Fibroblast of skin of right quadriceps (primary cell): ENCODE measurements at regions not wholly inside any gene's neighbourhood (a gene's known extent, or its start where the extent isn't known, plus 50 kb on each side); places are given as distances from the start of the nearest gene placed in this dataset.
"Not testable (repeated sequence)": the region's sequence is repeated elsewhere in the genome, so short reads cannot be mapped to it uniquely, and the experiment has no call there.

Experiments
- DNase-seq: peaks from one replicate; pipeline ENCODE4 v3.0.0-alpha.2; 2013

DNA sequence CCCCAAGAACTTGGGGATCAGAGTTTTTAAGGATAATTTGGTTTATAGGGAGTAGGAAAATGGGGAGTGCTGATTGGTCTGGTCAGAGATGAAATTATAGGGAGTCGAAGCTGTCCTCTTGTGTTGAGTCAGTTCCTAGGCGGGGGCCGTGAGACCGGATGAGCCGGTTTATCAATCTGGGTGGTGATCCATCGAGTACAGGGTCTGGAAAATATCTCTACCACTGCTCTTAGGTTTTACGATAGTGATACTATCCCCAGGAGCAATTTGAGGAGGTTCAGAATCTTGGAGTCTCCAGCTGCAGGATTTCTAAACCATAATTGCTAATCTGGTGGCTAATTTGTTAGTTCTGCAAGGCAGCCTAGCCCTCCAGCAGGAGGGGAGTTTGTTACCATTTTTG is 403.4 kb downstream of the CDH11 start:
- no peak for DNase-seq

DNA sequence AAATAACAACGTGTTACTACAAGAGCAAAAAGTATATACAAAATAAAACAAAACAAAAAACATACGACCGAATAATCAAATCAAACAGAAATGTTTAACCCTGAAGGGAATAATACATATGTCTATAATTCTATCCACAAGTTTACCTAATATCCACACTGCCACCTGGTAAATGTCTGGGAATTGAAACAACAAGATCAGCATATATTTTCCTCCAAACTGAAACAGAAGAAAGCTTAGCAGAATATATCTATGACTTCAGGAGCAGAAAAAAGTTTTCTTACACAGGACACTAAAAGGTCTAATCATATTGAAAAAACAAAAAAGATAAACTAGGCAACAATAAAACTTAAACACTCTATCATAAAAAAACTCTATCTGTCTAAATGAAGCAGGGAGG is 404.0 kb downstream of the CDH11 start:
- DNase-seq: no peak

DNA sequence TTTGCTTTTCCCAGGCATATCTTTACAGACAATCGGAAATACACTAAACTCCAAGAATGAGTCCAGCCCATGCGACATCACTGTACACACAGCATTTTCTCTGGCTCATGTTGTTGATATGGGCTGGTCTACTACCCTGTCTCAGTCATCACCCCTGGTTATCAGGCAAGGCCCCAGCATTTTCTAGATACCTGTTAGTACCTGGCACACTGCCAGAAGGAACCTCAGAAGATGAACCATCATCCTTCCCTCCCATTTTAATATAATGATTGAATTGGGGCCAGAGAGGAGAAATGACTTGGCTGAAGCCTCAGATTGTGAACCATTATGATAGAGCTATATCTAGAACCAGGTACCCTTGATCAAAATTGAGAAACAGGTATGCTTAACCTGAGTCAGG is 406.2 kb downstream of the CDH11 start:
- DNase-seq: no peak

DNA sequence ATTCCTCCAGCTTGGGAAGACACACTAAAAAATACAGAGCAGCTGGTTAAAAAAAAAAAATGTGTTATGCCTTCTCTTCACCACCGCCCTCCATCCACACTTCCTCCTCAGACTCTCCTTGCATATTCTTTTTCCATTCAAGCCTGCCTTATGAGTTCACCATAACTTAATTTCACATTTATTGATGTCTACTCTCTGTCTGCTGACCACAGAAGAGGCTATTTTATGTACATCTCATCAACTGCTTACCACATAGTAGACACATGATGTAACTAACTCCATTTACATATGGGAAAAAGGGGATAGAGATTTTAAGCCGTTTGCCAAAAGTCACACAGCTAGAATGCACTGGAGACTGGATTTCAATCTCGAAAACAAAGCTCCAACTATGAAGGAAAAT is 409.8 kb downstream of the CDH11 start:
- DNase-seq: peak; percentile 83

DNA sequence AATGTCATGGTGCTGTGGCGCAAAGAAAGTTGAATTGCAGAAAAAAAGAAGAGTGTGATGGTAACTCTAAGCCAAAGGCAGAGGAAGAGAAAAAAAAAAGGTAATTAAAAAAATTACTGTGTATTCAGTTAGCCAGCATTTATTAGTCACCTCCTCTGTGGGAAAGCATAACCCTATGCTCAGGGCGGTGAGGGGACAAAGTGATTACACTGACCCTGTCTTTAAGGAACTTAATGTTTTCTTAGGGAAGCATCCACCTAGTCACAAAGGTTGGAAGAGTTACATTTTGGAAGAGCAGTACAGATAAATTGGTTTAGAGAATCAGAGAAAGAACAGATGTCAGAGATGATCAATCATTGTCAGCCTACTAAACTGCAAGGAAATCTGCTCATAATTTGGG is 410.3 kb downstream of the CDH11 start:
- DNase-seq: no peak

DNA sequence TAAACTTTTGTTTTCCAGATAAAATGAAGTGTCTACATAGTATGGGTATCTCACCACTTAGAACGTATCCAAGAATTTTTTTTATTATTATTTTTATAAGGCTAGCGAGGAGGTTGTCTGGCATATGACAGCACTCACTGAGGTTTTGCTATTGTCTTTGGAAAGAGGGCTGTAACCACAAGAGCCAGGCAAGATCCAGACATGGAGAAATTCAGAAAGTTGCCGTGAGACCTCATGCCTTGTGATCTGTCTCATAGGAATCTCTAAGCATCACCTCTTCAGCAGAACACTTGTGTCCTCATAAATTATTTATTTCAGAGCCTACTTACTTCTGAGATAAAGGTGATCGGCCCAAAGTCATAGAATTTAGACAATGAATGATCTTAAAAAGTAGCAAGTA is 410.8 kb downstream of the CDH11 start:
- peak; percentile 88 for DNase-seq

DNA sequence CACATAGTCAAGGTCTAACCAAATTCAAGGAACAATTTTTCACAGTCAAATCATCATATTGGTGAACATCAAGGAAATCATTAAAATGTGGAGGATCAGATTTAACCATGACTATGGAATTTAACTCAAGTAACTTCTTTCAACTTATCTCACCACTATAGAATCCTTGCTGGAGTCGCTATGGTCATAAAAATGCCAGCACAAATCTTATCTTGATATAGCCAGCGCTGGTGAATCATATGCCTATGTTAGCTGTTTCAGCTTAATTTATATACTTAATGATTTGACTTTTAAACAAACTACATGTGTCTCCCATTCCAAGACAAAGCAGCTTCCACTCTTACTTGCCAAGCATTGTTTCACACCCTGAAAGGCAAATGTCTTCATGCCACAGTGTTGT is 416.4 kb downstream of the CDH11 start:
- DNase-seq: peak; percentile 97

DNA sequence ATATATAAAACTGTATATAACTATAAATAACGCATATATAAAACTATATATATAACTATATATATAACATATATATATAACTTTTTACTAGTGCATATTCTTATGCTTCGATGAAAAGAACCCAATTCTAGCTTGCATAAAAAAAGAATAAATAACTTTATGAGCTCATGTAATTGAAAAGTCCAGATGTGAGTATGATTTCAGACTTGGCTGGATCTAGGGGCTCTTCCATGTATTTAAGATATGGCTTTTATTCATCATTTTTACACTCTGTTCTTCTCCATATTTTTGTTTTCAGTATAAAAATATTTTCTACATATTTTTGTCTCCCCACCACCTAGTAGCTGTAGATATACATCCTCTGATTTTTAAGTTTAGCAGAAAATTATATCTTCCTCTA is 417.5 kb downstream of the CDH11 start:
- DNase-seq: no peak

DNA sequence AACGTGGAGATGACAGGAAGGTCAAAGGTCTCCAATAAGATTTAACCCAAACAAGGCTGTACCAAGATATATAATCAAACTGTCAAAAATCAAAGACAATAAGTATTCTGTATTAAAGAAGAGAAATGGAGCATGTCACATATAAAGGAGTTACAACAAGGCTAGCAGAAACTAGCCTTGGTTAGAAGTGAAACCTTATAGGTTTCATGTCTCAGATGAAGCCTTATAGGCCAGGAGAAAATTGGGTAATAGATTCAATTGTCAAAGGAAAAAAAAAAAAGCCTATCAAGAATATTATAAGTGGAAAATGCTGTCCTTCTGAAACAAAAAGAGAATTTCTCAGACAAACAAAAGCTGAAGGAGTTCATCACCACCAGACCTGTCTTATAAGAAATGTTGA is 419.4 kb downstream of the CDH11 start:
- DNase-seq: no peak

DNA sequence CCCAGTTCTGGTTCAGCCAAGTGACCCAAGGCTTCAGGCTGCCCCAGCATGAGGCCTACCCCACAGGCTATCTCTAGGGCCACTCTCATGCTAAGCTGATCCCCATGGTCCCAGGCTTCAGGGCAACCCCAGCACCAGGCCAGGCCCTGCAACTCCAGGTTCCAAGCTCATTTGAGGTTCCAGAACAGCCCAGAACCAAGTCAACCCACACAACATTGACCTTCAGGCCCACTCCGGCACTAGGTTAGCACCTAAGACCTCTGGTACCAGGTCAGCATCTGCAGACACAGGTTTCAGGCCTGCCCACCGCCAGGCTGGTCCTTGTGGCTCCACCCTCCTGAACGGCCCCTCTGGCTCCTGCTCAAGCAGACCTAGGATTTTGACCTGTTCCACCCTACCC is 421.2 kb downstream of the CDH11 start:
- DNase-seq: no peak

DNA sequence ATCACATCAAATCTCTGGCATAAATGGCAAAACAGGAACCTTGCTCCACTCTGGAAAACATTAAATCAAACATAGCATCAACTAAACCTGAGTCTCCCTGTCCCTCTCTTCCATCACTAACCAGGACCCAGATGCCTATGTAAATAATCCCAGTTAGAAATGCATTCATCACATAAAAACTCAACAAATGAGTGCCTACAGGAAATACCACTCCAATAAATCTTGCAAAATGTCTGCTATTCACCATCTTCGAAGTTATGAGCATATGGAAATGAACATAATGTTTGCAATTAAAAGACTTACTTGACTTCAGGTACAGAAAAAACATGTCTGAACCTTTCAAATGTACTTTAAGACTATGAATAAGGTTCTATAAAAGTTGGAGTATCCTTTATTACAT is 425.0 kb downstream of the CDH11 start:
- DNase-seq: peak; percentile 53

DNA sequence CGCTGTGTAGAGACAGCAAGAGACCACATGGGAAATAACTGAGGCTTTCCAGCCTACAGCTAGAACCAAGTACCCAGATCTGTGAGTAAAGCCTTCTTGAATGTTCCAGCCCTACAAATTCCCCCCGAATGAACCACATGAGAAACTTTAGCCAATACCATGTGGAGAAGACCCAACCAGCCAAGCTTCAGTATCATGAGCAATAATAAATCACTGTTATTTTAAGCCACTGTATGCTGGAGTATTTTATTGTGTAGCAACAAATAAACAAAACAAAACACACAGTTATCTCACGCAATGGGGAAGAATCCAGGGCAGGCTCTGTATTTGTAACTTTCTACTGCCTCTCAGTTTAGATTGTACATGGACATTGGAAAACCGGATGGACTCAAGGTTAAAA is 426.2 kb downstream of the CDH11 start:
- no peak for DNase-seq

DNA sequence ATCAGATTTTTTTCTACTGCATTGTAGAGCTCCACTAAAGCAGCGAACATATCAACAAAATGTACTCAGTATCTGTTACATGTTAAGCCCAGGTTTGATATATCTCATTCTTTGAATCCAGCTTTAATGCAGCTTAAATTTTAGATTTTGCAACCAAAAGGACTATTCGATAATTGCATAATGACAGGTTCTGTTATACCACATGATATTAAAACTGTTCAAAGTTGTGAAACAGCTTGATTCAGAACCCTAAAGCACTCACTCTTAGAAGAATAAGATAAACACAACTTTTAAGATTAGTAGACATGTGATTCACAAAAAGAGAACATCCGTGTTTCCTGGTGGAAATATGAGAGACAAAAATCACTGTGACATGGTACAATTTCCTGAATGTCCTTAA is 427.9 kb downstream of the CDH11 start:
- DNase-seq: peak; percentile 20

DNA sequence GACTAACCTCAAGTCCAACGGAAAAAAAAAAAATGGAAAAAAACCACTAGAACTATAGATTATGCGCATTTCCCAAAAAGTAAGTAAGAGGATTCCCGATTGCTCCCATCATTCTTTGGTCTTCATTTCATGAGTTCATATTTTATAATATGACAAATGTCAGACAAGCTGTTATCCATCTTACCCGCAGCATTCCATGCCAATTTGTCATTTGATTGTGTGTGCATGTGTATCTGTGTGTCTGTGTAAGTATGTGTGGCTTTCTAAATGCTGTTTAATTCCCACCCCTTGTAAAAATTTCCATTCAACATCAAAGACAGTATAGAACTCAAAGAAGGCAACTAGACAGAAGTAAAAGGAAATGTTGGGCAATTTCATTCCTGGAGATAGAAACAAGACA is 434.1 kb downstream of the CDH11 start:
- peak; percentile 34 for DNase-seq

DNA sequence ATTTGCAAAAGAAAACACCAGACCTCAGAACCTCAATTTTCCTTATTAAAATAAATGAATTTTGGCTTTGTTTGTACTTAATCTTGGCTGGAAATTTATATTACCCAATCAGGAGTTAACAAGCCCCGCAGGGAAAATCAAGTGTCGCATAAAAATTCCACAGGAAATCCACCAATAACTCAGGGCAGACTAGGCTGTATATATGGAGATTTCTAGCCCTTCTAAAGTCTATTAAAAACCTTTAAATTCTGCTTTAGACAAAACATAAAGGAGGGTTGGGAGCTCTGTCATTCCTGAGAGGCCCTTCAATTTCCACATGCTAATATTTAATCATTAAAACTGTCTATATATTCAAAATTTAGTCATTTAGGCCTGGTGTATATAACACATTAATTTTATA is 434.7 kb downstream of the CDH11 start:
- DNase-seq: peak; percentile 10

DNA sequence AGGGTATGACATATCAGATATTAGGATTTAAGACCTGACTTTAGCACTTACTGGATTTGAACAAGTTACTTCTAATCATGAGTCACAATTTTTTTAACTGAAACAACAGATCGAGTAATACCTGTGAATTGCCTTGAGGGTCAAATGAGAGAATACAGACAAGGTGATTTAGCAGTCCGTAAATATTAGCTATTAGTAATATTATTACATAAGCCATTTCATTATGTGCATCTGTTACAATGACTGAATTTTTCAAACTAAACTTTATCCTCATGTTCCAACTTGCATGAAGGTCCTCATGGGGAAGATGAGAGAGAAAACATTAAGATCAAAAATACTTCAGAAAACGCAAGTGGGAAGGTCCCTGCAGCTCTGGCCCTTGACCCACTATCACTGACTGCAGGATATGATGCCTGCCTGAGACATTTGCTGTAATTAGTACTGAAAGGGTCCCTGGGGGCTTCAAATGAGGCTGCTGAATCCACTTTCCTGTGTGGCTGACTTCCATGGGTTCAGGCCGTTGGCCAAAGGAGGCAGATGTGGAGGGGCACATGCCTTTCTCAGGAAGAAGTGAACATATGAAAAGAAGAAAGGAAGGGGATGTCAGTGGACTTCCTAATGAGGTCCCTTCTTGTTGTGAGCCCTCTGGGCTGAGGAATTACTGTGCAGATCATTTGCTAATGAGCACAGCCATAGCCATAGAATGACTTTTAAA is 441.7 kb downstream of the CDH11 start:
- DNase-seq: no peak

DNA sequence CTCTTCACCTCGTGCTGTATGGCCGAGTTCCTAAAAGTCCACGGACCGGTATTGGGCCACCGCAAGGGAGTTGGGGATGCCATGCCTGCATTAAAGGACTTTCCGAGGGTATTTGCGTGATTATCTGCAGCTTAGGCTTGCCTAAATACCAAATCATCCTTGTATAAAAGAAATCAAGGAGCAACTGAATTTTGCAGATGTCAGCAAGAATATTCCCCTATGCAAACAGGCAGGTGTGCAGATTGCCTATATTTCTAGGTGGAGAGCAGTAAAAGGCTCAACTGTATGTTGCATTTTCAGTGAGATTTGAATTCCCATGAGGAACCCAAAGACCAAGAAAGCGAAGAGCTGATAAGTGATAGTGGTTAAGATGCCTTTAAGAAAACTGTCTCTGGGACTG is 452.3 kb downstream of the CDH11 start:
- no peak for DNase-seq

DNA sequence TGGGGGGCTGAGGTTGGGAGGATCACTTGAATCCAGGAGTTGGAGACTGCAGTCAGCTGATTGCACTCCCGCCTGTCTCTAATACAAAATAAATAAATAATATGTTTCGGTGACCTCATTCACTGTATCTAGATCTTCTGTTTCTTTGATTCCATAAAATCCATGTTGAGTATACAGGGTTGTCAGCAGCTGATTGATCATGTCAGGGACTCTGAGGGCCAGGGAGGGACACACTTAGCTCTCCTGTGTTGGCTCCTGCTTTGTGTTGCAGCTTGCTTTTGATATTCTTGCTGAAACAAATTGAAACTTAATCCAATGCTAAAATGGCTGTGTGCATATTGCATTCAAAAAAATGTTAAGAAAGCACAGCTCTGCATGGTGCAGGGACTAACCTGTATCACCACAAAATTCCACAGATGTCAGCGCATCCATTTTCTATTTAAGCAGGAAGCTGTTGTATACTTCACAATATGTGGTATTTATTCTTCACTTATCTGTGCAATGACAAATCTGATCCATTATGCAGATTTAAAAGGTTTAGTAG is 454.5 kb downstream of the CDH11 start:
- DNase-seq: no peak

DNA sequence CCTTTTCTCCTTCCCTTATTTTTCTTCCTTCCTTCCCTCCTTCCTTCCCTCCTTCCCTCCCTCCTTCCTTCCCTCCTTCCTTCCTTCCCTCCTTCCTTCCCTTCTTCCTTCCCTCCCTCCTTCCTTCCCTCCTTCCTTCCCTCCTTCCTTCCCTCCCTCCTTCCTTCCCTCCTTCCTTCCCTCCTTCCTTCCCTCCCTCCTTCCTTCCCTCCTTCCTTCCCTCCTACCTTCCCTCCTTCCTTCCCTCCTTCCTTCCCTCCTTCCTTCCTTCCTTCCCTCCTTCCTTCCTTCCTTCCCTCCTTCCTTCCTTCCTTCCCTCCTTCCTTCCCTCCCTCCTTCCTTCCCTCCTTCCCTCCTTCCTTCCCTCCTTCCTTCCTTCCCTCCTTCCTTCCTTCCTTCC is 459.6 kb downstream of the CDH11 start:
- DNase-seq: not testable (repeated sequence)

DNA sequence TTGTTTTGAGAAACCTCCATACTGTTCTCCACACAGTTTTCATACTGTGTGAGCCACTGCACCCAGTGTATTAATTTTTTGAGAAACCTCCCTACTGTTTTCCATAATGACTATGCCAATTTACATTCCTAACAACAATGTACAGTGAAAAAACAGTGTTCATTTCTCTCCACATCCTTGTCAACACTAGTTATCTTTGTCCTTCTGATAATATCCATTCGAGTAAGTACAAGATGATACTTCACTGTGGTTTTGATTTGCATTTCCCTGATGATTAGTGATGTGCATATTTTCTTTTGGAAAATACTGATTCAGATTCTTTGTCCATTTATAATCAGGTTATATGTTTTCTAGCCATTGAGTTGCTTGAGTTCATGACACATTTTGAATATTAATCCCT is 462.0 kb downstream of the CDH11 start:
- DNase-seq: peak; percentile 7

DNA sequence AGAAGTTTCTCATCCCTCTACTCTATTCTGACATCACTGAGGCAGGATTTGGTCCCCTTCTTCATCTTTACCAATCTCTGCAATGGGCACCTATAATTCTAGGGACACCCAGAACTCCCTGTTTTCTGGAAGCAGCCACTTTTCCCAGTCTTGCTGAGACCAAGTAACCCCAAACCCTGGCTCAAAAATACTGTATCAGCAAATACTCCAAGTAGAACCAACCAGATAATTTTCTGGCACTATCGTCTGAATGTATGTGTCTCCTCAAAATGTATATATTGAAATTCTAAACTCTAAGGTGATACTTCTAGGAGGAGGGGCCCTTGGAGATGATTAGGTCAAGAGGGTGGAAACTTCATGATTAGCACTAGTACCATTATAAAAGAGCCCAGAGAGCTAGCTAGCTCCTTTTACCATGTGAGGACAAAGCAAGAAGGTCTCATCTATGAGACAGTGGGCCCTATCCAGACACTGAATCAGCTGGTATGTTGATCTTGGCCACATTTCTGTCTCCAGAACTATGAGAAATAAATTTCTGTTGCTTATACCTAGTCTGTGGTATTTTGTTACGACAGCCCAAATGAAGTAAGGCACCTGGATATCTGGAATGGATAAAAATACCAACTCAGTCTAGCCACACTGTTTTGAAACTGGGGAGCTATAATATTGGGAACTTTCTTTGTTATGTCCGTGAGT is 464.4 kb downstream of the CDH11 start:
- peak; percentile 64 for DNase-seq

DNA sequence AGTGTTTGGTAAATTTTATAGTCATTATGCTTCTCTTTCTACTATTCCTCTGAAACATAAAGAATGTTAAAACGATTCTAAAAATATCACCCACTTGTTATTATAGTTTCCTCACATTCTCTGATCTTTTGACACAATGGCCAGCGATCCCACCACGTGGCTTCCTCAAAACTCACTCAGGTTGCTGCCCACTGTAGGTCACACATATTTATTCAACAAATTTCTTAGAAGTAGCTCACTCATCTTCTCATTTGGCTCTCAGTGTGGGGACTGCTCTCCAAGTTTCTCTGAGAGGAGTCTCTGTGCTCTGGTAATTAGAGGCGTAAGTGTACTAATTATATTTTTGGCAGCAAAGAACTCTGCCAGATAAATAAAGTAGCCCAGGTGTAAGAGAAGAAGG is 465.4 kb downstream of the CDH11 start:
- DNase-seq: no peak

DNA sequence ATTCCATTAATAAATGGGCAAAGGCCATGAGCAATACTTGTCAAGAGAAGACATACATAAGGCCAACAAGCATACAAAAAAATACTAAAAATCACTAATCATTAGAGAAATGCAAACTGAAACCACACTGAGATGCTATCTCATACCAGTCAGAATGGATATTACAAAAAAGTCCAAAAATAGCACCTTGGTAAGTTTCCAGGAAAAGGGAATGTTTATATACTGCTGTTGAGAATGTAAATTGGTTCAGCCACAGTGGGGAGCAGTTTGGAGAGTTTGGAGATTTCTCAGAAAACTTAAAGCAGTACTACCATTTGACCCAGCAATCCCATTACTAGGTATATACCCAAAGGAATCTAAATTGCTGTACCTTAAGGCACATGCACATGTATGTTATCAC is 467.7 kb downstream of the CDH11 start:
- DNase-seq: peak; percentile 88

DNA sequence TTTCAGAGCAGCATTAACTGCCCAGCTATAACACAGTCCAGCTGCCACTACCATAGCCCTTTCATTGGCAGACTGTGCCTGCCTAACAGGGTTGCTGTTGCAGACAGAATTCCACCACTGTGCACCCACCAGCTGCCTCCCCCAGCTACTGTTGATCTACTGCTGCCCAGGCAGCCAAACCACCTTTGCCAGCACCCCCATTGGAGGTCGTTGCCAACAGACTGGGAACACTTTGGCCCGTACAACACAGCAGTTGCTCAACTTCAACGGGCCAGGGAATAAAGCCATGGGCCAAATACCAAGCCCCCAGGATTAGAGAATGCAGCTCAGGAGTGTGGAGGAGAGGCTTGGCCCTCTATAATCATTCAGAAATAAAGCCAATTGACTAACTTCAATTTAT is 473.6 kb downstream of the CDH11 start:
- no peak for DNase-seq

DNA sequence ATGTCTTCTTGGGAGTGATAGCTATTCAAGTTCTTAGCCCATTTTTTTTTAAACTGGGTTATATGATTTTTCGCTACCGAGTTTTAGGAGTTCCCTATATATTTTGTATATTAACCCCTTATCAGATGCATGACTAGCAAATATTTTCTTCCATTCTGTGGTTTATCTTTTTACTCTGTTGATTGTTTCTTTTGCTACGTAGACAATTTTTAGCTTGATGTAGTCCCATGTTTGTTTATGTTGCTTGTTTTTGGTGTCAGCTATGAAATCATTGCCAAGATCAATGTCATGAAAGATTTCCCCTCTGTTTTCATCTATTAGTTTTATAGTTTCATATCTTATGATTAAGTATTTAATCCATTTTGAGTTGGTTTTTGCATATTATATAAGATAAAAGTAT is 480.5 kb downstream of the CDH11 start:
- DNase-seq: no peak
